ENCODE measurements at regions not wholly inside any gene's neighbourhood (a gene's known extent, or its start where the extent isn't known, plus 50 kb on each side); places are given as distances from the start of the nearest gene placed in this dataset.

- no TSS peak for BruUV-seq (replicated peaks)
- ChIA-PET POLR2A (no interaction called here), CTCF (no interaction called here), RAD21 (ENCODE audit: low non-redundant PET in 1 of 2, low total read pairs in 2 of 2, uncharacterized antibody in 2 of 2, unreplicated experiment in 2 of 2) (no interaction called here)
- no peak for TF ChIP-seq JUND (IDR thresholded peaks at IDR 0.05)
- no peak for TF ChIP-seq ATF3 (IDR thresholded peaks at IDR 0.05)
- TF ChIP-seq CBX3 (IDR thresholded peaks at IDR 0.05; ENCODE audit: low read depth), result no peak
- no peak for TF ChIP-seq SIN3A (IDR thresholded peaks at IDR 0.05; ENCODE audit: low read depth)
- no peak for TF ChIP-seq ELF1 (IDR thresholded peaks at IDR 0.05; ENCODE audit: borderline replicate concordance, low read depth)
- TF ChIP-seq POLR2A (IDR thresholded peaks at IDR 0.05; ENCODE audit: borderline replicate concordance, extremely low read depth, insufficient read depth, insufficient read length), result no peak
- no peak for TF ChIP-seq ZBTB33 (IDR thresholded peaks at IDR 0.05; ENCODE audit: extremely low read depth, insufficient replicate concordance, low read length)
- TF ChIP-seq ZFX (IDR thresholded peaks at IDR 0.05), result no peak
- TF ChIP-seq CTCF (IDR thresholded peaks at IDR 0.05 in 2 of 3, conservative IDR thresholded peaks at IDR 0.05 in 1 of 3; ENCODE audit: borderline replicate concordance in 1 of 3, insufficient read depth in 1 of 3, low read depth in 2 of 3, low read length in 2 of 3), result no peak
- no peak overlapping the region for H2AFZ ChIP-seq (ENCODE audit: low read depth, low read length, poor library complexity, severe bottlenecking)
- DNase-seq (ENCODE audit: low read depth, low spot score) (no peak), ATAC-seq (no peak)
- H3K4me1 ChIP-seq (ENCODE audit: control insufficient read depth in 1 of 2, insufficient read depth in 2 of 2, low read length in 2 of 2), result no peaks in the 10 kb centered on the region
- H3K36me3 ChIP-seq (ENCODE audit: control insufficient read depth in 1 of 2, insufficient read depth in 2 of 2, low read length in 2 of 2), result no peaks in the 10 kb centered on the region
- H3K27me3 ChIP-seq (ENCODE audit: insufficient read depth, low read length), result peaks cover 37% of the 10 kb centered on the region
- H3K27ac ChIP-seq (ENCODE audit: low read depth, low read length), result no peak overlapping the region
- H3K79me2 ChIP-seq (ENCODE audit: insufficient read depth, low read length), result no peaks in the 10 kb centered on the region
- H4K20me1 ChIP-seq (ENCODE audit: insufficient read depth), result no peaks in the 10 kb centered on the region
- no peak overlapping the region for H3K9ac ChIP-seq (ENCODE audit: low read length)
- intact Hi-C loops (cut with micrococcal nuclease), result no loop called here
- H3K4me2 ChIP-seq (ENCODE audit: low read length), result no peak overlapping the region
- H3K4me3 ChIP-seq (replicated peaks in 1 of 2; ENCODE audit: low read depth in 1 of 2, low read length in 2 of 2), result no peak overlapping the region
- H3K9me2 ChIP-seq (ENCODE audit: insufficient read depth), result no peaks in the 10 kb centered on the region
- H3K9me3 ChIP-seq (ENCODE audit: control insufficient read depth in 1 of 2, insufficient read depth in 1 of 2, low read depth in 1 of 2, low read length in 2 of 2), result no peaks in the 10 kb centered on the region
Observed at GRCh38 chr5:37916525-37916924, 76.7 kb upstream of the GDNF start.
